Mucosa of rectum (tissue), 2 donors: ENCODE measurements at regions not wholly inside any gene's neighbourhood (a gene's known extent, or its start where the extent isn't known, plus 50 kb on each side); places are given as distances from the start of the nearest gene placed in this dataset.
"Not testable (repeated sequence)": the region's sequence is repeated elsewhere in the genome, so short reads cannot be mapped to it uniquely, and the experiment has no call there.

Experiments used
- H3K27ac ChIP-seq, 2 donors: one replicate each; pipeline ENCODE4 v1.7.0; 2013; ENCODE audit warnings: inconsistent platforms in 2 of 2, low read depth in 2 of 2, low read length in 2 of 2
- H3K27me3 ChIP-seq, 2 donors: one replicate each; pipeline ENCODE4 v1.7.0; 2013; ENCODE audit warnings: low read length in 2 of 2; ENCODE audit not compliant: control insufficient read depth in 2 of 2, insufficient read depth in 2 of 2
- H3K36me3 ChIP-seq, 2 donors: one replicate each; pipeline ENCODE4 v1.7.0; 2013; ENCODE audit warnings: low read length in 2 of 2; ENCODE audit not compliant: control insufficient read depth in 2 of 2, insufficient read depth in 2 of 2
- H3K4me1 ChIP-seq, 2 donors: one replicate each; pipeline ENCODE4 v1.7.0; 2013; ENCODE audit warnings: low read length in 2 of 2, mild to moderate bottlenecking in 1 of 2; ENCODE audit not compliant: control insufficient read depth in 2 of 2, insufficient read depth in 2 of 2
- H3K4me3 ChIP-seq, 2 donors: one replicate each; pipeline ENCODE4 v1.7.0; 2013; ENCODE audit warnings: low read length in 2 of 2
- H3K9ac ChIP-seq, 2 donors: one replicate each; pipeline ENCODE4 v1.7.0; 2013; ENCODE audit warnings: low read length in 2 of 2, low read depth in 1 of 2, mild to moderate bottlenecking in 1 of 2
- H3K9me3 ChIP-seq, 2 donors: one replicate each; pipeline ENCODE4 v1.7.0; 2013; ENCODE audit warnings: low read length in 2 of 2; ENCODE audit not compliant: control insufficient read depth in 2 of 2
- donor health status: healthy.
- donor health status: Normal muscosa, but diverticular disease.

GRCh38 chr5:96302174-96302738 is 130.8 kb downstream of the PCSK1 start:
- no peaks in the 10 kb centered on the region for H3K4me1 ChIP-seq
- H3K9me3 ChIP-seq: no peaks in the 10 kb centered on the region
- H3K36me3 ChIP-seq: no peaks in the 10 kb centered on the region
- no peaks in the 10 kb centered on the region for H3K27me3 ChIP-seq
- no peak overlapping the region for H3K27ac ChIP-seq
- no peak overlapping the region for H3K4me3 ChIP-seq
- H3K9ac ChIP-seq: no peak overlapping the region

GRCh38 chr5:96300976-96301375 is 132.1 kb downstream of the PCSK1 start:
- no peaks in the 10 kb centered on the region for H3K36me3 ChIP-seq
- no peak overlapping the region for H3K27ac ChIP-seq
- no peaks in the 10 kb centered on the region for H3K4me1 ChIP-seq
- H3K9ac ChIP-seq: no peak overlapping the region
- H3K9me3 ChIP-seq: no peaks in the 10 kb centered on the region
- H3K4me3 ChIP-seq: no peak overlapping the region
- no peaks in the 10 kb centered on the region for H3K27me3 ChIP-seq

GRCh38 chr5:96297867-96298266 is 135.2 kb downstream of the PCSK1 start:
- Histone ChIP-seq H3K9me3 (no peaks in the 10 kb centered on the region), H3K4me1 (no peaks in the 10 kb centered on the region), H3K9ac (no peak overlapping the region), H3K4me3 (no peak overlapping the region), H3K36me3 (no peaks in the 10 kb centered on the region), H3K27ac (no peak overlapping the region), H3K27me3 (no peaks in the 10 kb centered on the region)

GRCh38 chr5:96297290-96297689 is 135.8 kb downstream of the PCSK1 start:
- H3K4me3 ChIP-seq: no peak overlapping the region
- no peaks in the 10 kb centered on the region for H3K27me3 ChIP-seq
- no peaks in the 10 kb centered on the region for H3K36me3 ChIP-seq
- no peak overlapping the region for H3K27ac ChIP-seq
- no peaks in the 10 kb centered on the region for H3K9me3 ChIP-seq
- no peak overlapping the region for H3K9ac ChIP-seq
- no peaks in the 10 kb centered on the region for H3K4me1 ChIP-seq

- H3K4me3 ChIP-seq: no peak overlapping the region
- no peaks in the 10 kb centered on the region for H3K4me1 ChIP-seq
- no peaks in the 10 kb centered on the region for H3K9me3 ChIP-seq
- no peak overlapping the region for H3K9ac ChIP-seq
- H3K27ac ChIP-seq: no peak overlapping the region
- no peaks in the 10 kb centered on the region for H3K27me3 ChIP-seq
- H3K36me3 ChIP-seq: no peaks in the 10 kb centered on the region
Observed at GRCh38 chr5:96294884-96295202, 138.2 kb downstream of the PCSK1 start.

- Histone ChIP-seq H3K4me3 (no peak overlapping the region), H3K36me3 (no peaks in the 10 kb centered on the region), H3K9ac (no peak overlapping the region), H3K27me3 (no peaks in the 10 kb centered on the region), H3K4me1 (no peaks in the 10 kb centered on the region), H3K27ac (no peak overlapping the region), H3K9me3 (no peaks in the 10 kb centered on the region)
Observed at GRCh38 chr5:96293966-96294883, 138.8 kb downstream of the PCSK1 start.

GRCh38 chr5:96292582-96293247 is 140.3 kb downstream of the PCSK1 start:
- Histone ChIP-seq H3K4me1 (no peaks in the 10 kb centered on the region), H3K27ac (no peak overlapping the region), H3K9ac (no peak overlapping the region), H3K9me3 (no peaks in the 10 kb centered on the region), H3K27me3 (no peaks in the 10 kb centered on the region), H3K36me3 (no peaks in the 10 kb centered on the region), H3K4me3 (no peak overlapping the region)

- not testable (repeated sequence) for H3K36me3 ChIP-seq, H3K4me1 ChIP-seq, H3K9ac ChIP-seq, H3K9me3 ChIP-seq, H3K27ac ChIP-seq, H3K27me3 ChIP-seq, H3K4me3 ChIP-seq
Observed at GRCh38 chr5:96289287-96289686, 143.8 kb downstream of the PCSK1 start.

- Histone ChIP-seq H3K9me3 (peaks cover 0 to 3% of the 10 kb centered on the region in 2 donors), H3K36me3 (no peaks in the 10 kb centered on the region), H3K4me3 (no peak overlapping the region), H3K9ac (no peak overlapping the region), H3K4me1 (peaks cover 0 to 10% of the 10 kb centered on the region in 2 donors), H3K27ac (no peak overlapping the region), H3K27me3 (no peaks in the 10 kb centered on the region)
Observed at GRCh38 chr5:96288845-96289185, 144.2 kb downstream of the PCSK1 start.

GRCh38 chr5:96288166-96288844 is 144.7 kb downstream of the PCSK1 start:
- Histone ChIP-seq H3K9me3 (peaks cover 0 to 3% of the 10 kb centered on the region in 2 donors), H3K27me3 (no peaks in the 10 kb centered on the region), H3K27ac (no peak overlapping the region), H3K36me3 (no peaks in the 10 kb centered on the region), H3K4me3 (no peak overlapping the region), H3K9ac (no peak overlapping the region), H3K4me1 (peaks cover 3 to 10% of the 10 kb centered on the region in 2 donors)
